SK-N-SH (cell line): ENCODE measurements at regions not wholly inside any gene's neighbourhood (a gene's known extent, or its start where the extent isn't known, plus 50 kb on each side); places are given as distances from the start of the nearest gene placed in this dataset.

Experiments
- CTCF ChIP-seq: fragments of 200-600 bp; sonication (generic); IDR thresholded peaks from 2 replicates; pipeline ENCODE4 v1.6.1; 2017; ENCODE audit warnings: antibody characterized with exemption, mild to moderate bottlenecking, moderate library complexity
- REST ChIP-seq: IDR thresholded peaks from 2 replicates; pipeline ENCODE4 v1.6.1; 2012; ENCODE audit warnings: mild to moderate bottlenecking, low read depth, low read length, moderate library complexity
- TCF12 ChIP-seq: IDR thresholded peaks from 2 replicates; pipeline ENCODE4 v1.4.0; 2012

GRCh38 chr9:80500300-80500699 is 928.5 kb downstream of the TLE4 start:
- TF ChIP-seq TCF12 (no peak), CTCF (no peak), REST (no peak)
